Suprapubic skin (tissue), 4 donors: ENCODE measurements at regions not wholly inside any gene's neighbourhood (a gene's known extent, or its start where the extent isn't known, plus 50 kb on each side); places are given as distances from the start of the nearest gene placed in this dataset.

Experiments used
- DNase-seq, 2 donors: peaks; one replicate each; pipeline ENCODE4 v3.0.0-alpha.2; 2019; ENCODE audit warnings: low spot score in 2 of 2
- H3K27ac ChIP-seq: fragments of 200-600 bp; sonication (generic); one replicate; pipeline ENCODE4 v1.5.1; 2019
- H3K27me3 ChIP-seq: fragments of 200-600 bp; sonication (generic); one replicate; pipeline ENCODE4 v1.5.1; 2019
- H3K36me3 ChIP-seq: fragments of 200-600 bp; sonication (generic); one replicate; pipeline ENCODE4 v1.5.1; 2019
- H3K4me1 ChIP-seq: fragments of 200-600 bp; sonication (generic); one replicate; pipeline ENCODE4 v1.5.1; 2019
- H3K4me3 ChIP-seq: fragments of 200-600 bp; sonication (generic); one replicate; pipeline ENCODE4 v1.5.1; 2019; ENCODE audit warnings: mild to moderate bottlenecking
- H3K9me3 ChIP-seq: fragments of 200-600 bp; sonication (generic); one replicate; pipeline ENCODE4 v1.5.1; 2019
- EP300 ChIP-seq: sonication (generic); formaldehyde crosslinking; IDR thresholded peaks from one replicate; pipeline ENCODE4 v1.6.1; 2017; ENCODE audit warnings: antibody characterized with exemption
- POLR2A ChIP-seq, 2 donors: fragments of 450-650 bp; IDR thresholded peaks; one replicate each; pipeline ENCODE4 v1.6.1; 2017; ENCODE audit warnings: antibody characterized with exemption in 2 of 2, mild to moderate bottlenecking in 2 of 2, moderate library complexity in 2 of 2
- POLR2AphosphoS5 ChIP-seq, 3 donors: sonication (generic); formaldehyde crosslinking; IDR thresholded peaks; one replicate each; pipeline ENCODE4 v1.6.1; 2017; ENCODE audit warnings: antibody characterized with exemption in 3 of 3
- WGBS: methylation state at CpG from one replicate; pipeline ENCODE4 v1.1.5; 2018; 5-methylcytosine and 5-hydroxymethylcytosine counted together
- TF ChIP-seq, protein P1 (sequence below), 2 donors: fragments of 200-600 bp in 1 of 2; fragments of 450-650 bp in 1 of 2; sonication (generic) in 1 of 2; IDR thresholded peaks; one replicate each; pipeline ENCODE4 v1.5.1; 2016 to 2019; ENCODE audit warnings: antibody characterized with exemption in 2 of 2, mild to moderate bottlenecking in 1 of 2, moderate library complexity in 1 of 2

DNA sequence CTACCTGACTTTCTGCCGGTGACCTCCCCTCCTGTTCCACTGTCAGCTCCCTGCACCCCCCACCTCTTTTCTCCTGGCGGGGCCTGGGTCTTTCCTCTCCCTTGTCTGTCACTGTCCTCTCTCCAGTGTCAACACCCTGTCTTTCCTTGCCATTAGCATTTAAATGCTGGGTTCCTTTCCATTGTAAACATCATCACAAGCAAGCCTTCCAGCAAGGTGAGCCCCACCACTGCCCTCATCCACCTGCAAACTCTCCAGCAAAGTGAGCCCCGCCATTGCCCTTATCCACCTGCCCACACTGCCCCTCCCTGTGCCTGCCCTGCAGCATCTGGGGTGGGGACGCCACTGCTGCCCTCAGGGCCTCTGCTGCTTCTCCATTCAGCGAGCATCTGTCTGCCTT, 195.0 kb downstream of the ENGASE start:
- no peaks in the 10 kb centered on the region for H3K4me1 ChIP-seq
- WGBS, result 16% methylated on average over 5 of the region's 5 CpGs
- H3K9me3 ChIP-seq, result no peaks in the 10 kb centered on the region
- no peak for DNase-seq
- peaks cover 88% of the 10 kb centered on the region for H3K27me3 ChIP-seq
- no peak overlapping the region for H3K4me3 ChIP-seq
- H3K36me3 ChIP-seq, result no peaks in the 10 kb centered on the region
- no peak overlapping the region for H3K27ac ChIP-seq
- no peak for TF ChIP-seq POLR2AphosphoS5 (IDR thresholded peaks at IDR 0.05)
- TF ChIP-seq EP300, result no peak
- TF ChIP-seq POLR2A (IDR thresholded peaks at IDR 0.05), result no peak
- TF ChIP-seq, protein P1, sequence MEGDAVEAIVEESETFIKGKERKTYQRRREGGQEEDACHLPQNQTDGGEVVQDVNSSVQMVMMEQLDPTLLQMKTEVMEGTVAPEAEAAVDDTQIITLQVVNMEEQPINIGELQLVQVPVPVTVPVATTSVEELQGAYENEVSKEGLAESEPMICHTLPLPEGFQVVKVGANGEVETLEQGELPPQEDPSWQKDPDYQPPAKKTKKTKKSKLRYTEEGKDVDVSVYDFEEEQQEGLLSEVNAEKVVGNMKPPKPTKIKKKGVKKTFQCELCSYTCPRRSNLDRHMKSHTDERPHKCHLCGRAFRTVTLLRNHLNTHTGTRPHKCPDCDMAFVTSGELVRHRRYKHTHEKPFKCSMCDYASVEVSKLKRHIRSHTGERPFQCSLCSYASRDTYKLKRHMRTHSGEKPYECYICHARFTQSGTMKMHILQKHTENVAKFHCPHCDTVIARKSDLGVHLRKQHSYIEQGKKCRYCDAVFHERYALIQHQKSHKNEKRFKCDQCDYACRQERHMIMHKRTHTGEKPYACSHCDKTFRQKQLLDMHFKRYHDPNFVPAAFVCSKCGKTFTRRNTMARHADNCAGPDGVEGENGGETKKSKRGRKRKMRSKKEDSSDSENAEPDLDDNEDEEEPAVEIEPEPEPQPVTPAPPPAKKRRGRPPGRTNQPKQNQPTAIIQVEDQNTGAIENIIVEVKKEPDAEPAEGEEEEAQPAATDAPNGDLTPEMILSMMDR (IDR thresholded peaks at IDR 0.05), result no peak

DNA sequence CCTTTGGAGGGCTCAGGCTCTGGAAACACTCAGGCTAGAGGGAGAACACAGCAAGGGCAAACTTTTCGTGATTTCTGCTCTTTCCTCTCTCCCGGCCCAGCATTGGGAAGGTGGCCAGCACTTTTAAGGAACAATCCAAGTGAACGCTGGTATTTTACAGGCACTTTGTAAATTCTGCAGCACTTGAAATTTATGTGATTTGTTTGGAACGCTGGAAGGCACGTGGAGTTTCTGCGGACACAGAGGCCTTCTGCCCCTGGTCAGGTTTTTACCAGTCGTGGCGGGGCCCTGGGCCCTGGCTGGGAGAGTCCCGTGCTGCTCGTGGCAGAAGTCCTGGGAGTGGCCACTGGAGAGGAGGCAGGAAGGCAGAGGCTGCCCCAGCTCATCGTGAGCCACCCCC, 188.6 kb downstream of the ENGASE start:
- Histone ChIP-seq H3K9me3 (no peaks in the 10 kb centered on the region), H3K27ac (no peak overlapping the region), H3K27me3 (peaks cover 87% of the 10 kb centered on the region), H3K4me3 (no peak overlapping the region), H3K4me1 (no peaks in the 10 kb centered on the region), H3K36me3 (no peaks in the 10 kb centered on the region)
- no peak for TF ChIP-seq EP300
- TF ChIP-seq, protein P1 (IDR thresholded peaks at IDR 0.05), result no peak
- no peak for TF ChIP-seq POLR2A (IDR thresholded peaks at IDR 0.05)
- no peak for TF ChIP-seq POLR2AphosphoS5 (IDR thresholded peaks at IDR 0.05)
- 65% methylated on average over 11 of the region's 11 CpGs for WGBS
- DNase-seq, result no peak

- WGBS, result 67% methylated on average over 3 of the region's 6 CpGs
- Histone ChIP-seq H3K4me3 (no peak overlapping the region), H3K4me1 (no peaks in the 10 kb centered on the region), H3K9me3 (no peaks in the 10 kb centered on the region), H3K27me3 (peaks cover 87% of the 10 kb centered on the region), H3K27ac (no peak overlapping the region), H3K36me3 (no peaks in the 10 kb centered on the region)
- TF ChIP-seq POLR2A (IDR thresholded peaks at IDR 0.05), result no peak
- TF ChIP-seq EP300, result no peak
- TF ChIP-seq, protein P1 (IDR thresholded peaks at IDR 0.05), result no peak
- TF ChIP-seq POLR2AphosphoS5 (IDR thresholded peaks at IDR 0.05), result no peak
- no peak for DNase-seq
Measured at GRCh38 chr17:79262624-79263023, 188.0 kb downstream of the ENGASE start.

- DNase-seq, result no peak
- H3K4me1 ChIP-seq, result no peaks in the 10 kb centered on the region
- H3K27me3 ChIP-seq, result peaks cover 87% of the 10 kb centered on the region
- TF ChIP-seq, protein P1 (IDR thresholded peaks at IDR 0.05), result no peak
- TF ChIP-seq POLR2AphosphoS5 (IDR thresholded peaks at IDR 0.05), result no peak
- H3K9me3 ChIP-seq, result no peaks in the 10 kb centered on the region
- H3K27ac ChIP-seq, result no peak overlapping the region
- no peaks in the 10 kb centered on the region for H3K36me3 ChIP-seq
- 62% methylated on average over 10 of the region's 23 CpGs for WGBS
- no peak overlapping the region for H3K4me3 ChIP-seq
Measured at GRCh38 chr17:79261355-79262072, 186.9 kb downstream of the ENGASE start.

GRCh38 chr17:79258843-79259242, 184.2 kb downstream of the ENGASE start:
- no peaks in the 10 kb centered on the region for H3K4me1 ChIP-seq
- H3K36me3 ChIP-seq, result no peaks in the 10 kb centered on the region
- H3K9me3 ChIP-seq, result no peaks in the 10 kb centered on the region
- TF ChIP-seq, protein P1 (IDR thresholded peaks at IDR 0.05), result no peak
- TF ChIP-seq POLR2AphosphoS5 (IDR thresholded peaks at IDR 0.05) (no peak), POLR2A (IDR thresholded peaks at IDR 0.05) (no peak), EP300 (no peak)
- no peak for DNase-seq
- no peak overlapping the region for H3K27ac ChIP-seq
- 63% methylated on average over 8 of the region's 9 CpGs for WGBS
- no peak overlapping the region for H3K4me3 ChIP-seq
- H3K27me3 ChIP-seq, result peaks cover 88% of the 10 kb centered on the region
